IgD-negative memory B cell (primary cell): ENCODE measurements at regions not wholly inside any gene's neighbourhood (a gene's known extent, or its start where the extent isn't known, plus 50 kb on each side); places are given as distances from the start of the nearest gene placed in this dataset.
"Not testable (repeated sequence)": the region's sequence is repeated elsewhere in the genome, so short reads cannot be mapped to it uniquely, and the experiment has no call there.

Experiments
- H3K27ac Mint-ChIP-seq, 3 donors: one replicate each; pipeline ENCODE4 v1.8.0; 2020 to 2022; ENCODE audit warnings: mild to moderate bottlenecking in 3 of 3, mixed read lengths in 3 of 3, moderate library complexity in 1 of 3
- H3K27me3 Mint-ChIP-seq: one replicate; pipeline ENCODE4 v1.8.0; 2021; ENCODE audit warnings: mixed read lengths
- H3K36me3 Mint-ChIP-seq: one replicate; pipeline ENCODE4 v1.8.0; 2020; ENCODE audit warnings: mild to moderate bottlenecking, mixed read lengths
- H3K4me1 Mint-ChIP-seq, 3 donors: one replicate each; pipeline ENCODE4 v1.8.0; 2020 to 2022; ENCODE audit warnings: mixed read lengths in 3 of 3, mild to moderate bottlenecking in 1 of 3
- H3K4me3 Mint-ChIP-seq, 4 donors: one replicate each; pipeline ENCODE4 v1.8.0; 2020 to 2022; ENCODE audit warnings: mild to moderate bottlenecking in 4 of 4, mixed read lengths in 4 of 4, moderate library complexity in 3 of 4
- H3K9me3 Mint-ChIP-seq, 3 donors: one replicate each; pipeline ENCODE4 v1.8.0; 2020 to 2021; ENCODE audit warnings: mixed read lengths in 3 of 3, mild to moderate bottlenecking in 1 of 3

- peaks cover 5% of the 10 kb centered on the region for H3K27me3 Mint-ChIP-seq
- H3K27ac Mint-ChIP-seq: no peak overlapping the region
- no peaks in the 10 kb centered on the region for H3K36me3 Mint-ChIP-seq
- peaks cover 0 to 2% (median 0%) of the 10 kb centered on the region in 3 donors for H3K9me3 Mint-ChIP-seq
- no peak overlapping the region for H3K4me3 Mint-ChIP-seq
- H3K4me1 Mint-ChIP-seq: no peaks in the 10 kb centered on the region
Measured at GRCh38 chr16:22660441-22661160, 149.9 kb downstream of the NPIPB5 start.

- Mint-ChIP-seq H3K4me1 (no peaks in the 10 kb centered on the region), H3K27me3 (peaks cover 5% of the 10 kb centered on the region), H3K27ac (no peak overlapping the region), H3K9me3 (peaks cover 0 to under 1% (median 0%) of the 10 kb centered on the region in 3 donors), H3K36me3 (no peaks in the 10 kb centered on the region), H3K4me3 (no peak overlapping the region)
Measured at GRCh38 chr16:22661161-22661647, 150.5 kb downstream of the NPIPB5 start.

- not testable (repeated sequence) for H3K9me3 Mint-ChIP-seq
Measured at GRCh38 chr16:22662958-22663357, 151.0 kb upstream of the HS3ST2 start.

GRCh38 chr16:22663389-22664064 is 150.4 kb upstream of the HS3ST2 start:
- Mint-ChIP-seq H3K4me1 (no peaks in the 10 kb centered on the region), H3K4me3 (no peak overlapping the region), H3K36me3 (no peaks in the 10 kb centered on the region), H3K27me3 (peaks cover 8% of the 10 kb centered on the region), H3K9me3 (no peaks in the 10 kb centered on the region), H3K27ac (no peak overlapping the region)

More at GRCh38 chr16:22662958-22663357, 151.0 kb upstream of the HS3ST2 start:
- not testable (repeated sequence) for H3K27ac Mint-ChIP-seq, H3K27me3 Mint-ChIP-seq, H3K4me1 Mint-ChIP-seq, H3K36me3 Mint-ChIP-seq, H3K4me3 Mint-ChIP-seq

GRCh38 chr16:22664132-22664531 is 149.8 kb upstream of the HS3ST2 start:
- Mint-ChIP-seq H3K4me3 (no peak overlapping the region), H3K9me3 (no peaks in the 10 kb centered on the region), H3K27me3 (peaks cover 6% of the 10 kb centered on the region), H3K4me1 (no peaks in the 10 kb centered on the region), H3K27ac (no peak overlapping the region), H3K36me3 (no peaks in the 10 kb centered on the region)

DNA sequence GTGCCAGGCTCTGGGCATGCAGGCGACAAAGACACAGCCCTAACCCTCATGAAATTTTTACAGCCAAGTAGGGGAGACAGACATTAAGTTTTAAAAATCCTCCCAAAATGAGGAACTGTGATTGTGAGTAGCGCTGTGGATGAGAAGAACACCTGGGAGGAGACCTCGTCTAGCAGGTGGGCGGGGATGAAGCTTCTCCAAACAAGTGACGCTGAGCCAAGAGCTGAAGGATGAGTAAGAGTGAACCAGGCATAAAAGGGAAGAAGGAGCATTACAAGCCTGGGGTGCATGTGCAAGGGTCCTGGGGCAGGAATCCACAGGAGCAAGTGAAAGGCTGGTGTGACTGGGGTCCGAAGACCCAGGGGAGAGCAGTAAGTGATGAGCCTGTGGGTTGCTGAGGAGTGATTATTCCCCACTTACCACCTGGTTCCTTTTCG is 149.4 kb upstream of the HS3ST2 start:
- Mint-ChIP-seq H3K4me1 (no peaks in the 10 kb centered on the region), H3K27ac (no peak overlapping the region), H3K4me3 (no peak overlapping the region), H3K27me3 (peaks cover 6% of the 10 kb centered on the region), H3K36me3 (no peaks in the 10 kb centered on the region), H3K9me3 (no peaks in the 10 kb centered on the region)

DNA sequence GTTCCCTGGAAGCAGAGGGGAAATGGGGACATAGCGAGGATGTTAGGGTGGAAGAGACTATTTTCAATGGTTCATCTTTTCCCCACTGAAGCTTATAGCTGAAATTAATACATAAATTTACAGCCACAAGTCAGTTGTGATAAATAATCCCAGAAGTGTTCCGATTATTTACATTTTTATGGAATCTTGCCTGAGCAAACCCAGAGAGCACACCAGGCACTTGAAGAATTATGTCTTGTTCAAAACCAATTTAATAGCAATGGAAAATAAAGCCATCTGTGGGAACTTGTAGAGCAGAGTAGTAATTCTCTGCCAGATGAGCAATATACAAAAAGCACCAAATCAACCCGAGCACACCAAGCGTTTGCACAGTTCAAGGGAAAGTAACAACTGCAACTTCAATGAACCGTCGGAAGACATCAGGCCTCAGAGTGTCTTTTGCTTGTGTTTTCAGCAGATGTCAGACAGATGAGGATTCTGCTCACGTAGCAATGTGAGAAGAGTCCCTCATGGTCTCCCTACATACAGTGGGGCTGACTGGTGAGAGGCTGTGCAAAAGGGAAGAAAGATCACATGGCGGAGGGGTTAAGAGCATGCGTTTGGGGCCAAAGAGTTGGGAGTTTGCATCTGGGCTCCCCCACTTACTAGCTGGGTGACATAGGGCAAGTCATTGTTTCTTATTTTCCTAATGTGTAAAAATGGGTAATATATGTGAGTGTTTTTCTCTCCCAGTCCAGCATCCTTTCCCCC is 148.7 kb upstream of the HS3ST2 start:
- H3K4me1 Mint-ChIP-seq: no peaks in the 10 kb centered on the region
- H3K4me3 Mint-ChIP-seq: no peak overlapping the region
- no peaks in the 10 kb centered on the region for H3K36me3 Mint-ChIP-seq
- H3K27ac Mint-ChIP-seq: no peak overlapping the region
- peaks cover 3% of the 10 kb centered on the region for H3K27me3 Mint-ChIP-seq
- H3K9me3 Mint-ChIP-seq: no peaks in the 10 kb centered on the region

DNA sequence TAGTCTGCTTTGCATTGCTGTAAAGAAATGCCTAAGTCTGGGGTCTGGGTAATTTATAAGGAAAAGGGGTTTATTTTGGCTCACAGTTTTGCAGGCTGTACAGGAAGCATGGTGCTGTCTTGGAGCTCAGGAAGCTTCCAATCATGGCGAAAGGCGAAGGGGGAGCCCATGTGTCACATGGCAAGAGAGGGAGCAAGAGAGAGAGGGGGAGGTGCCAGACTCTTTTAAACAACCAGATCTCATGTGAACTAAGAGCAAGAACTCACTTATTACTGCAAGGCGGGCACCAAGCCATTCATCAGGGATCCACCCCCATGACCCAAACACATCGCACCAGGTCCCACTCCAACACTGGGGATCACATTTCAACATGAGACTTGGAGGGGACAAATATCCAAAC is 148.2 kb upstream of the HS3ST2 start:
- Mint-ChIP-seq H3K9me3 (no peaks in the 10 kb centered on the region), H3K4me3 (no peak overlapping the region), H3K27me3 (peaks cover 3% of the 10 kb centered on the region), H3K27ac (no peak overlapping the region), H3K4me1 (no peaks in the 10 kb centered on the region), H3K36me3 (no peaks in the 10 kb centered on the region)

DNA sequence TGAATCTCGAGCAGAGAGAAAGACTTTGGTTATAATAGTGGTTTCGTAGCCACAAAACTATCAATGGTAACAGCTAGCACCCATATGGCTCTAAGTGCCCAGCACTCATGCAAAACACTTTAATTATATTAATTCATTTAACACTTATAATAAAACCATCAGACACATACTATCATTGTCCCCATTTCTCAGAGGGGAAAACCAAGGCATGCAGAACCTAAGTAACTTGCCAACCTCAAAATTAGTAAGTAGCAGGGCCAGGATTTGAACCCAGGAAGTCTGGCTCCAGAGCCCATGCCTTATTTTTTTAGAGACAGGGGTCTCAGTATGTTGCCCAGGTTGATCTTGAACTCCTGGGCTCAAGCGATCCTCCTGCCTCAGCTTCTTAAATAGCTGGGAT is 145.6 kb upstream of the HS3ST2 start:
- H3K9me3 Mint-ChIP-seq: no peaks in the 10 kb centered on the region

GRCh38 chr16:22670044-22670536 is 143.9 kb upstream of the HS3ST2 start:
- no peaks in the 10 kb centered on the region for H3K4me1 Mint-ChIP-seq

More for the DNA sequence above, 145.6 kb upstream of the HS3ST2 start:
- Mint-ChIP-seq H3K4me1 (no peaks in the 10 kb centered on the region), H3K36me3 (no peaks in the 10 kb centered on the region), H3K27ac (no peak overlapping the region), H3K4me3 (no peak overlapping the region), H3K27me3 (peaks cover 3% of the 10 kb centered on the region)

DNA sequence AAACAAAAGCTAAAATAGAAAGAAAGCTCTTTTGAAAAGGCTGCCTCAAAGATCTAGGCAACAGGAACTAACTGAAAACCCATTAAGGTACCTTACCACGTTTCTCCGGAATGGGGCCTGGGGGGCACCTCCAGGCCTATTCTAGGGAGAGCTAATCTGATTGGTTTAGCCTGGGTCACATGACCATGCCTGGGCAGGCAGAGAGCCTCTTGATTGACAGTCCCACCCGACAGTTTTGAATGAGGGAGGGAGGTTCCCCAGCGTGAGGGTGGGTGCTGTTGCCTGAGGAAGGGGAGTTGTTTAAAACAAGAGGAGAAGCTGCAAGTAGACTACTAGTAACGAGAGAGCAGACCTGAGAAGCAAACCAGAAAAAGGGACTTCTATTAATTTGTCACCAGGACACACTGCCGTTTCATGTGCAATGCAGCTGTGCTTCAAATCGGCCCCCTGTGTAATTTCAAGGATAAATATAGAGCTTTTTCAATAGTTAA is 143.4 kb upstream of the HS3ST2 start:
- Mint-ChIP-seq H3K4me1 (no peaks in the 10 kb centered on the region), H3K27ac (no peak overlapping the region), H3K27me3 (peaks cover 3% of the 10 kb centered on the region), H3K4me3 (no peak overlapping the region), H3K9me3 (no peaks in the 10 kb centered on the region), H3K36me3 (no peaks in the 10 kb centered on the region)

More at GRCh38 chr16:22670044-22670536, 143.9 kb upstream of the HS3ST2 start:
- no peaks in the 10 kb centered on the region for H3K9me3 Mint-ChIP-seq
- H3K27me3 Mint-ChIP-seq: peaks cover 3% of the 10 kb centered on the region
- H3K36me3 Mint-ChIP-seq: no peaks in the 10 kb centered on the region
- no peak overlapping the region for H3K4me3 Mint-ChIP-seq
- H3K27ac Mint-ChIP-seq: no peak overlapping the region

GRCh38 chr16:22671301-22672076 is 142.5 kb upstream of the HS3ST2 start:
- H3K36me3 Mint-ChIP-seq: no peaks in the 10 kb centered on the region

DNA sequence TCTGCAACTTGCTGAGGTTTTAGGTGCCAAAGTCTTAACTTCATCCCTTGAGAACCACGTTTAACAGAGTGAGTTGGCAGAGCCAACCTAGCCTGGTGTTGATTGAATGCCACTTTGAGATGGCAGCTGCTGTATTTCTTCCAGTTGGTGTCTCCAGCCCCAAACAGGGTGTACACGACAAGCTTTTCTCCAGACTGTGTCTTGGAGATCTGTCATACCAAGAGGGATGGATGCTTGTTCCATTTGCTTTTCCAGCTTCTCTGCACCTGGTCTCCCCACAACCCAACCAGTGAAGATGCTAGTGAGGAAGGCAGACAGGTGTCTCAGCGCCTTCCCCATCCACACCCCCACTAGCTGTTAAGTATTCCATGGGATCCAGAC is 141.1 kb upstream of the HS3ST2 start:
- Mint-ChIP-seq H3K9me3 (no peaks in the 10 kb centered on the region), H3K4me3 (no peak overlapping the region), H3K27me3 (peaks cover 6% of the 10 kb centered on the region), H3K36me3 (no peaks in the 10 kb centered on the region), H3K27ac (no peak overlapping the region), H3K4me1 (no peaks in the 10 kb centered on the region)

More at GRCh38 chr16:22671301-22672076, 142.5 kb upstream of the HS3ST2 start:
- Mint-ChIP-seq H3K27ac (no peak overlapping the region), H3K27me3 (peaks cover 3% of the 10 kb centered on the region), H3K4me1 (no peaks in the 10 kb centered on the region), H3K4me3 (no peak overlapping the region), H3K9me3 (no peaks in the 10 kb centered on the region)

DNA sequence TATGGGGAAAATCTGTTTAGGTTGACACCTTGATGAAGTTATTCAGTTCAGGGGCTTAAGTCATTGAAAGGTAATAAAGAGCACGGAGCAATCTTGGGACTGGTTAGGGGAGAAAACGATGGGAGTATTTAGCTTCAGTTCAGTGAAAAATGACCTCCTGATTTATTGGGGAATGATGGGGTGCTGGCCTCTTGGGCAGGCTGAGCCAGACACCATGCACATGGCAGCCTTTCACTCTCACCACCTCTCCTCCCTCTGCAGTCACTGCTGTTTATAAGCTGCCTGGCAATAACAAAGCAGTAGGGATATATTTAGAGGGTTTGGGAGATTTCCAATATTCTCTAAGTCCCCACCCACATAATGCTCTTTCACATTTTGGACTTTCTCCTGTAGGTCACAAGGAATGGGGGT is 140.5 kb upstream of the HS3ST2 start:
- no peak overlapping the region for H3K27ac Mint-ChIP-seq
- no peaks in the 10 kb centered on the region for H3K36me3 Mint-ChIP-seq
- H3K4me3 Mint-ChIP-seq: no peak overlapping the region
- H3K9me3 Mint-ChIP-seq: no peaks in the 10 kb centered on the region
- peaks cover 3% of the 10 kb centered on the region for H3K27me3 Mint-ChIP-seq
- no peaks in the 10 kb centered on the region for H3K4me1 Mint-ChIP-seq
